ENCODE measurements at regions not wholly inside any gene's neighbourhood (a gene's known extent, or its start where the extent isn't known, plus 50 kb on each side); places are given as distances from the start of the nearest gene placed in this dataset.
"Not testable (repeated sequence)": the region's sequence is repeated elsewhere in the genome, so short reads cannot be mapped to it uniquely, and the experiment has no call there.

- Histone ChIP-seq H3K79me2 (ENCODE audit: insufficient read depth, low read depth) (no peaks in the 10 kb centered on the region), H3K27ac (no peak overlapping the region), H3K4me2 (no peak overlapping the region), H3K36me3 (ENCODE audit: insufficient read depth) (no peaks in the 10 kb centered on the region), H3K9ac (no peak overlapping the region), H3K4me3 (IDR thresholded peaks at IDR 0.05; ENCODE audit: insufficient read depth, low read depth, low read length) (no peak overlapping the region), H2AFZ (ENCODE audit: low read depth) (no peak overlapping the region), H3K4me1 (ENCODE audit: low read depth, poor library complexity, severe bottlenecking) (no peaks in the 10 kb centered on the region), H3K27me3 (ENCODE audit: insufficient read depth, low read depth) (no peaks in the 10 kb centered on the region), H4K20me1 (ENCODE audit: insufficient read depth) (no peaks in the 10 kb centered on the region)
- no peak for TF ChIP-seq CTCF (conservative IDR thresholded peaks at IDR 0.05; ENCODE audit: low read depth, low read length)
These were observed 266.6 kb downstream of the MID1IP1 start for GRCh38 chrX:39067866-39068265.

- H3K36me3 ChIP-seq (ENCODE audit: insufficient read depth); H3K4me3 ChIP-seq (IDR thresholded peaks at IDR 0.05; ENCODE audit: insufficient read depth, low read depth, low read length); H3K4me2 ChIP-seq; H4K20me1 ChIP-seq (ENCODE audit: insufficient read depth); H3K79me2 ChIP-seq (ENCODE audit: insufficient read depth, low read depth); H3K4me1 ChIP-seq (ENCODE audit: low read depth, poor library complexity, severe bottlenecking); H2AFZ ChIP-seq (ENCODE audit: low read depth); H3K27ac ChIP-seq; H3K9ac ChIP-seq; H3K27me3 ChIP-seq (ENCODE audit: insufficient read depth, low read depth): not testable (repeated sequence)
These were observed 267.4 kb downstream of the MID1IP1 start for GRCh38 chrX:39068634-39069033.

- Histone ChIP-seq H4K20me1 (ENCODE audit: insufficient read depth) (no peaks in the 10 kb centered on the region), H2AFZ (ENCODE audit: low read depth) (no peak overlapping the region), H3K9ac (no peak overlapping the region), H3K4me2 (no peak overlapping the region), H3K79me2 (ENCODE audit: insufficient read depth, low read depth) (no peaks in the 10 kb centered on the region), H3K4me1 (ENCODE audit: low read depth, poor library complexity, severe bottlenecking) (no peaks in the 10 kb centered on the region), H3K27me3 (ENCODE audit: insufficient read depth, low read depth) (no peaks in the 10 kb centered on the region), H3K4me3 (IDR thresholded peaks at IDR 0.05; ENCODE audit: insufficient read depth, low read depth, low read length) (no peak overlapping the region), H3K36me3 (ENCODE audit: insufficient read depth) (no peaks in the 10 kb centered on the region), H3K27ac (no peak overlapping the region)
- no peak for TF ChIP-seq CTCF (conservative IDR thresholded peaks at IDR 0.05; ENCODE audit: low read depth, low read length)
These were observed 268.8 kb downstream of the MID1IP1 start for GRCh38 chrX:39070009-39070408.

- Histone ChIP-seq H3K36me3 (ENCODE audit: insufficient read depth) (no peaks in the 10 kb centered on the region), H3K79me2 (ENCODE audit: insufficient read depth, low read depth) (no peaks in the 10 kb centered on the region), H3K4me3 (IDR thresholded peaks at IDR 0.05; ENCODE audit: insufficient read depth, low read depth, low read length) (no peak overlapping the region), H3K27me3 (ENCODE audit: insufficient read depth, low read depth) (no peaks in the 10 kb centered on the region), H3K9ac (no peak overlapping the region), H3K4me2 (no peak overlapping the region), H2AFZ (ENCODE audit: low read depth) (no peak overlapping the region), H4K20me1 (ENCODE audit: insufficient read depth) (no peaks in the 10 kb centered on the region), H3K4me1 (ENCODE audit: low read depth, poor library complexity, severe bottlenecking) (no peaks in the 10 kb centered on the region), H3K27ac (no peak overlapping the region)
- no peak for TF ChIP-seq CTCF (conservative IDR thresholded peaks at IDR 0.05; ENCODE audit: low read depth, low read length)
These were observed 271.9 kb downstream of the MID1IP1 start for GRCh38 chrX:39073131-39073530.

GRCh38 chrX:39096599-39096998 is 295.3 kb downstream of the MID1IP1 start:
- no peaks in the 10 kb centered on the region for H4K20me1 ChIP-seq (ENCODE audit: insufficient read depth)
- no peaks in the 10 kb centered on the region for H3K27me3 ChIP-seq (ENCODE audit: insufficient read depth, low read depth)
- no peak overlapping the region for H2AFZ ChIP-seq (ENCODE audit: low read depth)
- H3K4me3 ChIP-seq (IDR thresholded peaks at IDR 0.05; ENCODE audit: insufficient read depth, low read depth, low read length) = no peak overlapping the region
- no peak overlapping the region for H3K4me2 ChIP-seq
- no peaks in the 10 kb centered on the region for H3K79me2 ChIP-seq (ENCODE audit: insufficient read depth, low read depth)
- H3K9ac ChIP-seq = no peak overlapping the region
- no peak overlapping the region for H3K27ac ChIP-seq
- H3K36me3 ChIP-seq (ENCODE audit: insufficient read depth) = no peaks in the 10 kb centered on the region
- TF ChIP-seq CTCF (conservative IDR thresholded peaks at IDR 0.05; ENCODE audit: low read depth, low read length) = no peak
- no peaks in the 10 kb centered on the region for H3K4me1 ChIP-seq (ENCODE audit: low read depth, poor library complexity, severe bottlenecking)
